ENCODE measurements at regions not wholly inside any gene's neighbourhood (a gene's known extent, or its start where the extent isn't known, plus 50 kb on each side); places are given as distances from the start of the nearest gene placed in this dataset.

- TF ChIP-seq POLR2A (IDR thresholded peaks at IDR 0.05) (no peak), CTCF (IDR thresholded peaks at IDR 0.05) (no peak)
Observed at GRCh38 chr9:135242406-135242805, 154.9 kb downstream of the OLFM1 start.
